HL-60 (cell line): ENCODE measurements at regions not wholly inside any gene's neighbourhood (a gene's known extent, or its start where the extent isn't known, plus 50 kb on each side); places are given as distances from the start of the nearest gene placed in this dataset.

Experiments
- DNase-seq, 2 experiments: peaks; one replicate each; pipeline ENCODE4 v3.0.0-alpha.2; 2010 to 2020; ENCODE audit warnings: low read depth in 1 of 2, low spot score in 1 of 2
- H3K27ac ChIP-seq: fragments of 250-450 bp; sonication (Bioruptor Pico); replicated peaks from 2 replicates; pipeline ENCODE4 v1.5.1; 2020; ENCODE audit warnings: mild to moderate bottlenecking, moderate library complexity
- H3K27me3 ChIP-seq: fragments of 250-450 bp; sonication (Bioruptor Pico); 2 replicates; pipeline ENCODE4 v1.5.1; 2021; ENCODE audit warnings: mild to moderate bottlenecking, moderate library complexity; ENCODE audit not compliant: insufficient read depth, poor library complexity, severe bottlenecking
- H3K4me3 ChIP-seq: replicated peaks from 2 replicates; pipeline ENCODE4 v1.5.1; 2011; ENCODE audit warnings: mild to moderate bottlenecking, control low read depth, low read length; ENCODE audit not compliant: insufficient read depth
- GABPA ChIP-seq: IDR thresholded peaks from 2 replicates; pipeline ENCODE4 v1.6.1; 2012; ENCODE audit warnings: low read depth
- POLR2AphosphoS5 ChIP-seq: IDR thresholded peaks from 2 replicates; pipeline ENCODE4 v1.6.1; 2012; ENCODE audit warnings: low read depth
- REST ChIP-seq: IDR thresholded peaks from 2 replicates; pipeline ENCODE4 v1.6.1; 2012; ENCODE audit warnings: low read depth; ENCODE audit not compliant: insufficient replicate concordance
- SPI1 ChIP-seq: IDR thresholded peaks from 2 replicates; pipeline ENCODE4 v1.6.1; 2012; ENCODE audit warnings: low read depth, mild to moderate bottlenecking, borderline replicate concordance
- TF ChIP-seq, protein P1 (sequence below): IDR thresholded peaks from one replicate; pipeline ENCODE4 v1.5.1; 2011; ENCODE audit warnings: low read length, control low read depth, inconsistent platforms; ENCODE audit not compliant: insufficient read depth

GRCh38 chr2:7858624-7859023 lies 823.2 kb upstream of the ID2 start:
- Histone ChIP-seq H3K4me3 (no peak overlapping the region), H3K27me3 (no peaks in the 10 kb centered on the region), H3K27ac (no peak overlapping the region)
- DNase-seq, result no peak
- TF ChIP-seq SPI1, result no peak
- TF ChIP-seq GABPA, result no peak
- TF ChIP-seq, protein P1, sequence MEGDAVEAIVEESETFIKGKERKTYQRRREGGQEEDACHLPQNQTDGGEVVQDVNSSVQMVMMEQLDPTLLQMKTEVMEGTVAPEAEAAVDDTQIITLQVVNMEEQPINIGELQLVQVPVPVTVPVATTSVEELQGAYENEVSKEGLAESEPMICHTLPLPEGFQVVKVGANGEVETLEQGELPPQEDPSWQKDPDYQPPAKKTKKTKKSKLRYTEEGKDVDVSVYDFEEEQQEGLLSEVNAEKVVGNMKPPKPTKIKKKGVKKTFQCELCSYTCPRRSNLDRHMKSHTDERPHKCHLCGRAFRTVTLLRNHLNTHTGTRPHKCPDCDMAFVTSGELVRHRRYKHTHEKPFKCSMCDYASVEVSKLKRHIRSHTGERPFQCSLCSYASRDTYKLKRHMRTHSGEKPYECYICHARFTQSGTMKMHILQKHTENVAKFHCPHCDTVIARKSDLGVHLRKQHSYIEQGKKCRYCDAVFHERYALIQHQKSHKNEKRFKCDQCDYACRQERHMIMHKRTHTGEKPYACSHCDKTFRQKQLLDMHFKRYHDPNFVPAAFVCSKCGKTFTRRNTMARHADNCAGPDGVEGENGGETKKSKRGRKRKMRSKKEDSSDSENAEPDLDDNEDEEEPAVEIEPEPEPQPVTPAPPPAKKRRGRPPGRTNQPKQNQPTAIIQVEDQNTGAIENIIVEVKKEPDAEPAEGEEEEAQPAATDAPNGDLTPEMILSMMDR, result no peak
- no peak for TF ChIP-seq REST
- no peak for TF ChIP-seq POLR2AphosphoS5

DNA sequence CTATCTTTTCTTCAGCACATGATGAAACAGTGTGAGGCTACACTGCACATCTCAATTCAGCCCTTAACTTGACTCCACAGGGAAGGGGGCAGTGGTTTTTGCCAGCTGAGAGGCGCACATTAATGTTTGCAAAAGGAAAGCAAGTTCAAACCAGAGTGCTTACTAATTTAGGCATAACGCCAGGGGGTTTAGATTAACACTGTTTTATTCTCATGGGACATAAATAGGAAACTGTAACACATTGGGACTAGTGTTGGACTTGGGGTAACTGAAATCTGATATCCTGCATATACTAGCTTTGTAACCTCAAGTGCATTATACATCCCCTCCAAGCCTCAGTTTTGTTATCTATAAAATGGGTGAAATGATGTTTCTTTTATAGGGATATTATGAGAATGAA lies 821.2 kb upstream of the ID2 start:
- H3K4me3 ChIP-seq, result no peak overlapping the region
- TF ChIP-seq GABPA, result no peak
- TF ChIP-seq, protein P1, result no peak
- no peak for TF ChIP-seq REST
- no peak for TF ChIP-seq POLR2AphosphoS5
- TF ChIP-seq SPI1, result no peak
- no peak for DNase-seq
- H3K27ac ChIP-seq, result no peak overlapping the region
- no peaks in the 10 kb centered on the region for H3K27me3 ChIP-seq

- TF ChIP-seq POLR2AphosphoS5 (no peak), REST (no peak), SPI1 (no peak), GABPA (no peak)
- TF ChIP-seq, protein P1, result no peak
- H3K4me3 ChIP-seq, result no peak overlapping the region
- H3K27ac ChIP-seq, result no peak overlapping the region
- H3K27me3 ChIP-seq, result no peaks in the 10 kb centered on the region
- no peak for DNase-seq
Observed at GRCh38 chr2:7861910-7862702, 819.8 kb upstream of the ID2 start.
